K562 (cell line): ENCODE measurements at regions not wholly inside any gene's neighbourhood (a gene's known extent, or its start where the extent isn't known, plus 50 kb on each side); places are given as distances from the start of the nearest gene placed in this dataset.

ENCODE experiments used
- ATAC-seq: fragments of 200-7000 bp; cut with Tn5 transposase; 3 replicates; pipeline ENCODE4 v1.9.1; 2020; ENCODE audit warnings: moderate library complexity
- BruUV-seq: library from RNA; stranded (reverse); fragments of 400-500 nt; replicated peaks from 2 replicates; lab custom pipeline; 2021; lab: Mats Ljungman, UMichigan
- CTCF ChIA-PET: fragments of 300-600 bp; formaldehyde crosslinking; extraction: SDS; loops from one replicate; lab custom pipeline; 2021; ENCODE audit warnings: low intra/inter-chr PET ratio; lab: Yijun Ruan, JAX
- POLR2A ChIA-PET: fragments of 300-600, 350-650 bp; sonication (Branson Sonifier 250); formaldehyde crosslinking; extraction: SDS; loops from one replicate; lab custom pipeline; 2021; ENCODE audit warnings: antibody characterized with exemption, inconsistent platforms; lab: Yijun Ruan, JAX
- DNase-seq, 4 experiments: peaks; one replicate each; pipeline versions ENCODE4 v3.0.0 to v3.0.0-alpha.2; 2011 to 2018; ENCODE audit warnings: low spot score in 3 of 4, mixed read lengths in 3 of 4; ENCODE audit errors: extremely low read depth in 1 of 4
- FAIRE-seq: peaks from 2 replicates; lab custom pipeline; 2011; peaks lifted over from hg19 to GRCh38; lab: Jason Lieb, UNC
- H2AFZ ChIP-seq: 2 replicates; pipeline ENCODE4 v1.6.0; 2011; ENCODE audit warnings: low read depth, low read length, control low read depth, inconsistent platforms
- H3K27ac ChIP-seq: fragments of 200-600 bp; 3 replicates; pipeline ENCODE4 v1.8.0; 2011; ENCODE audit warnings: low read depth, mild to moderate bottlenecking, control low read depth, inconsistent platforms, low read length, moderate library complexity, mixed read lengths; ENCODE audit errors: extremely low read depth
- H3K27me3 ChIP-seq, 2 experiments: fragments of 300-600 bp in 1 of 2; 2 replicates in 1 of 2; 3 replicates in 1 of 2; pipeline versions ENCODE4 v1.6.0 to v1.8.0; 2011; ENCODE audit warnings: inconsistent platforms in 2 of 2, low read length in 2 of 2, mild to moderate bottlenecking in 1 of 2, mixed read lengths in 1 of 2, moderate library complexity in 1 of 2; ENCODE audit not compliant: control insufficient read depth in 2 of 2, insufficient read depth in 2 of 2
- H3K36me3 ChIP-seq: fragments of 300-600 bp; 3 replicates; pipeline ENCODE4 v1.8.0; 2011; ENCODE audit warnings: mild to moderate bottlenecking, low read length, inconsistent platforms; ENCODE audit not compliant: control insufficient read depth, insufficient read depth
- H3K4me1 ChIP-seq, 2 experiments: fragments of 200-600 bp in 1 of 2; replicated peaks in 1 of 2; 2 replicates in 1 of 2; 3 replicates in 1 of 2; pipeline versions ENCODE4 v1.5.1 to v1.8.0; 2011; ENCODE audit warnings: inconsistent platforms in 2 of 2, low read length in 2 of 2, mild to moderate bottlenecking in 1 of 2, mixed read lengths in 1 of 2, moderate library complexity in 1 of 2; ENCODE audit not compliant: control insufficient read depth in 2 of 2, insufficient read depth in 2 of 2
- H3K4me2 ChIP-seq: 2 replicates; pipeline ENCODE4 v1.6.1; 2011; ENCODE audit warnings: low read length, control low read depth, inconsistent platforms, mixed read lengths; ENCODE audit not compliant: insufficient read depth
- H3K4me3 ChIP-seq: fragments of 200-600 bp; sonication (generic), shearing (Covaris generic); 2 replicates; pipeline ENCODE4 v1.5.1; 2016; ENCODE audit warnings: control low read depth, inconsistent platforms
- H3K79me2 ChIP-seq: fragments of 200-600 bp; 3 replicates; pipeline ENCODE4 v1.8.0; 2011; ENCODE audit warnings: low read length, inconsistent platforms; ENCODE audit not compliant: control insufficient read depth, insufficient read depth
- H3K9ac ChIP-seq, 2 experiments: 2 replicates each; pipeline versions ENCODE4 v1.6.0 to v1.6.1; 2011; ENCODE audit warnings: low read depth in 2 of 2, low read length in 2 of 2, control low read depth in 1 of 2, inconsistent platforms in 1 of 2, mild to moderate bottlenecking in 1 of 2, mixed read lengths in 1 of 2; ENCODE audit not compliant: insufficient read depth in 1 of 2
- H3K9me1 ChIP-seq: one replicate; pipeline ENCODE4 v1.6.0; 2011; ENCODE audit warnings: inconsistent platforms, mild to moderate bottlenecking, low read length, moderate library complexity; ENCODE audit not compliant: control insufficient read depth, insufficient read depth
- H3K9me3 ChIP-seq: replicated peaks from 2 replicates; pipeline ENCODE4 v1.5.1; 2011; ENCODE audit warnings: low read depth, low read length, inconsistent platforms; ENCODE audit not compliant: control insufficient read depth, insufficient read depth
- H4K20me1 ChIP-seq: replicated peaks from 2 replicates; pipeline ENCODE4 v1.6.1; 2011; ENCODE audit warnings: low read length, inconsistent platforms, mixed read lengths; ENCODE audit not compliant: control insufficient read depth, insufficient read depth
- BCOR ChIP-seq: fragments of 450-650 bp; IDR thresholded peaks from 2 replicates; pipeline ENCODE4 v1.6.1; 2016
- DMBX1 ChIP-seq: fragments of 250-450 bp; sonication (Bioruptor Pico); IDR thresholded peaks from 2 replicates; pipeline ENCODE4 v1.8.0; 2022; ENCODE audit warnings: inconsistent platforms, mild to moderate bottlenecking, moderate library complexity, borderline replicate concordance
- HDAC1 ChIP-seq, 2 experiments: fragments of 450-650 bp; IDR thresholded peaks; 2 replicates each; pipeline ENCODE4 v1.6.1; 2016 to 2017; ENCODE audit warnings: inconsistent platforms in 1 of 2, mild to moderate bottlenecking in 1 of 2, moderate library complexity in 1 of 2
- HINFP ChIP-seq: fragments of 450-650 bp; conservative IDR thresholded peaks from 2 replicates; pipeline ENCODE4 v1.6.1; 2016; ENCODE audit warnings: missing genetic modification characterization, low read depth, mild to moderate bottlenecking, control low read depth, missing compliant biosample characterization
- MBD2 ChIP-seq: sonication (generic); IDR thresholded peaks from 2 replicates; pipeline ENCODE4 v1.6.1; 2016; ENCODE audit warnings: low read depth, borderline replicate concordance
- MCM3 ChIP-seq: fragments of 450-650 bp; IDR thresholded peaks from 2 replicates; pipeline ENCODE4 v1.6.1; 2016
- MYNN ChIP-seq, 2 experiments: sonication (generic); formaldehyde crosslinking in 1 of 2; IDR thresholded peaks; 2 replicates each; pipeline versions ENCODE4 v1.5.0 to v1.6.1; 2016 to 2020; ENCODE audit warnings: antibody characterized with exemption in 1 of 2, missing genetic modification reagents in 1 of 2
- RERE ChIP-seq: sonication (generic); formaldehyde crosslinking; IDR thresholded peaks from 2 replicates; pipeline ENCODE4 v1.8.0; 2023; ENCODE audit warnings: missing genetic modification reagents, mild to moderate bottlenecking, borderline replicate concordance
- SMARCC2 ChIP-seq: fragments of 450-650 bp; IDR thresholded peaks from 2 replicates; pipeline ENCODE4 v1.6.1; 2017; ENCODE audit warnings: antibody characterized with exemption, moderate library complexity, mild to moderate bottlenecking, low read depth
- ZBTB34 ChIP-seq: fragments of 250-450 bp; sonication (Bioruptor Pico); IDR thresholded peaks from 2 replicates; pipeline ENCODE4 v1.8.0; 2021; ENCODE audit warnings: mild to moderate bottlenecking, moderate library complexity
- ZNF24 ChIP-seq: fragments of 450-650 bp; IDR thresholded peaks from 2 replicates; pipeline ENCODE4 v1.6.1; 2016
- ZNF398 ChIP-seq: fragments of 250-450 bp; sonication (Bioruptor Pico); IDR thresholded peaks from 2 replicates; pipeline ENCODE4 v1.8.0; 2021; ENCODE audit warnings: moderate library complexity, mild to moderate bottlenecking, inconsistent platforms
- ZNF668 ChIP-seq: fragments of 250-450 bp; sonication (Bioruptor Pico); IDR thresholded peaks from 2 replicates; pipeline ENCODE4 v1.8.0; 2022; ENCODE audit warnings: mild to moderate bottlenecking, inconsistent platforms
- ZNF696 ChIP-seq: fragments of 250-450 bp; sonication (Bioruptor Pico); conservative IDR thresholded peaks from 2 replicates; pipeline ENCODE4 v1.4.0; 2020; ENCODE audit warnings: mild to moderate bottlenecking, moderate library complexity
- WGBS: fragments of 100-300 bp; shearing (Covaris generic); methylation state at CpG from one replicate; pipeline ENCODE4 v1.1.6; 2016; ENCODE audit warnings: low coverage, mixed read lengths; ENCODE audit not compliant: insufficient coverage; ENCODE audit errors: missing lambda C conversion rate; 5-methylcytosine and 5-hydroxymethylcytosine counted together
- in situ Hi-C: fragments of 300-500 bp; cut with MboI; formaldehyde crosslinking; loops from 4 replicates; pipeline ENCODE4 v1.15.0; 2018; ENCODE audit warnings: inconsistent platforms, mixed read lengths
- intact Hi-C: fragments of 100-400 bp; cut with micrococcal nuclease; formaldehyde crosslinking; loops from 2 replicates; pipeline ENCODE4 v1.14.2; 2022

- Histone ChIP-seq H3K9ac (no peak overlapping the region), H4K20me1 (no peaks in the 10 kb centered on the region), H3K4me3 (no peak overlapping the region), H3K79me2 (no peaks in the 10 kb centered on the region), H3K9me1 (no peaks in the 10 kb centered on the region), H3K27me3 (no peaks in the 10 kb centered on the region), H3K36me3 (no peaks in the 10 kb centered on the region), H3K9me3 (no peaks in the 10 kb centered on the region), H3K4me1 (no peaks in the 10 kb centered on the region), H3K4me2 (no peak overlapping the region), H3K27ac (no peak overlapping the region), H2AFZ (no peak overlapping the region)
- ChIA-PET CTCF (no interaction called here), POLR2A (no interaction called here)
- intact Hi-C loops: no loop called here
- no TSS peak for BruUV-seq
- WGBS: 4% methylated on average over 4 of the region's 5 CpGs
- in situ Hi-C loops: no loop called here
- DNase-seq (no peak), ATAC-seq (no peak), FAIRE-seq (no peak)
- no peak for TF ChIP-seq ZBTB34 (CRISPR knock-in tag)
- TF ChIP-seq MCM3: no peak
- TF ChIP-seq MYNN (IDR thresholded peaks at IDR 0.05): no peak
- TF ChIP-seq MYNN (CRISPR knock-in tag; IDR thresholded peaks at IDR 0.05): no peak
- no peak for TF ChIP-seq ZNF24
- TF ChIP-seq ZNF668 (CRISPR knock-in tag): no peak
- TF ChIP-seq ZNF398: no peak
- no peak for TF ChIP-seq MBD2
- TF ChIP-seq SMARCC2: no peak
- TF ChIP-seq RERE: no peak
- TF ChIP-seq BCOR: no peak
- no peak for TF ChIP-seq HDAC1 (IDR thresholded peaks at IDR 0.05)
- TF ChIP-seq DMBX1: no peak
- no peak for TF ChIP-seq HINFP (tag)
- TF ChIP-seq ZNF696 (CRISPR knock-in tag): no peak
Measured at GRCh38 chr4:165680821-165681220, 192.2 kb upstream of the TLL1 start.
